ENCODE measurements at regions not wholly inside any gene's neighbourhood (a gene's known extent, or its start where the extent isn't known, plus 50 kb on each side); places are given as distances from the start of the nearest gene placed in this dataset.

GRCh38 chrX:82658492-82658891, 849.6 kb upstream of the POU3F4 start:
- no peaks in the 10 kb centered on the region for H3K27me3 ChIP-seq
- no peaks in the 10 kb centered on the region for H3K36me3 ChIP-seq
- no peaks in the 10 kb centered on the region for H3K9me3 ChIP-seq
- H3K9ac ChIP-seq (ENCODE audit: low read depth in 2 of 2, low read length in 2 of 2): no peak overlapping the region
- intact Hi-C loops (cut with DNase I): no loop called here
- no peak for TF ChIP-seq CTCF (IDR thresholded peaks at IDR 0.05)
- no peaks in the 10 kb centered on the region for H3K4me1 ChIP-seq
- H3K27ac ChIP-seq: no peak overlapping the region
- no peak overlapping the region for H3K4me3 ChIP-seq
- no peak for DNase-seq

GRCh38 chrX:82666355-82666754, 841.7 kb upstream of the POU3F4 start:
- intact Hi-C loops (cut with DNase I): no loop called here

GRCh38 chrX:82675104-82675503, 833.0 kb upstream of the POU3F4 start:
- TF ChIP-seq CTCF (IDR thresholded peaks at IDR 0.05): no peak
- DNase-seq: no peak
- no peaks in the 10 kb centered on the region for H3K4me1 ChIP-seq

More at GRCh38 chrX:82666355-82666754, 841.7 kb upstream of the POU3F4 start:
- Histone ChIP-seq H3K9me3 (no peaks in the 10 kb centered on the region), H3K9ac (ENCODE audit: low read depth in 2 of 2, low read length in 2 of 2) (no peak overlapping the region), H3K36me3 (no peaks in the 10 kb centered on the region), H3K27ac (no peak overlapping the region), H3K4me3 (no peak overlapping the region), H3K27me3 (no peaks in the 10 kb centered on the region), H3K4me1 (no peaks in the 10 kb centered on the region)
- no peak for TF ChIP-seq CTCF (IDR thresholded peaks at IDR 0.05)
- DNase-seq: no peak

GRCh38 chrX:82676386-82676785, 831.7 kb upstream of the POU3F4 start:
- Histone ChIP-seq H3K9me3 (no peaks in the 10 kb centered on the region), H3K27me3 (no peaks in the 10 kb centered on the region), H3K27ac (no peak overlapping the region), H3K4me3 (no peak overlapping the region), H3K9ac (ENCODE audit: low read depth in 2 of 2, low read length in 2 of 2) (no peak overlapping the region), H3K4me1 (no peaks in the 10 kb centered on the region), H3K36me3 (no peaks in the 10 kb centered on the region)
- DNase-seq: no peak
- intact Hi-C loops (cut with DNase I): no loop called here
- no peak for TF ChIP-seq CTCF (IDR thresholded peaks at IDR 0.05)

More at GRCh38 chrX:82675104-82675503, 833.0 kb upstream of the POU3F4 start:
- no peaks in the 10 kb centered on the region for H3K36me3 ChIP-seq
- H3K9ac ChIP-seq (ENCODE audit: low read depth in 2 of 2, low read length in 2 of 2): no peak overlapping the region
- H3K4me3 ChIP-seq: no peak overlapping the region
- no peak overlapping the region for H3K27ac ChIP-seq
- no peaks in the 10 kb centered on the region for H3K27me3 ChIP-seq
- no peaks in the 10 kb centered on the region for H3K9me3 ChIP-seq
- intact Hi-C loops (cut with DNase I): no loop called here

- H3K9me3 ChIP-seq: no peaks in the 10 kb centered on the region
- H3K4me1 ChIP-seq: no peaks in the 10 kb centered on the region
- no peaks in the 10 kb centered on the region for H3K36me3 ChIP-seq
- no peak for DNase-seq
- H3K9ac ChIP-seq (ENCODE audit: low read depth in 2 of 2, low read length in 2 of 2): no peak overlapping the region
- no peak overlapping the region for H3K4me3 ChIP-seq
- TF ChIP-seq CTCF (IDR thresholded peaks at IDR 0.05): no peak
- intact Hi-C loops (cut with DNase I): no loop called here
- no peak overlapping the region for H3K27ac ChIP-seq
- H3K27me3 ChIP-seq: no peaks in the 10 kb centered on the region
Measured at GRCh38 chrX:82677286-82677685, 830.8 kb upstream of the POU3F4 start.

GRCh38 chrX:82692991-82693390, 815.1 kb upstream of the POU3F4 start:
- Histone ChIP-seq H3K9ac (ENCODE audit: low read depth in 2 of 2, low read length in 2 of 2) (no peak overlapping the region), H3K4me3 (no peak overlapping the region), H3K27ac (no peak overlapping the region), H3K9me3 (no peaks in the 10 kb centered on the region), H3K4me1 (no peaks in the 10 kb centered on the region), H3K27me3 (no peaks in the 10 kb centered on the region), H3K36me3 (no peaks in the 10 kb centered on the region)
- intact Hi-C loops (cut with DNase I): no loop called here
- no peak for DNase-seq
- no peak for TF ChIP-seq CTCF (IDR thresholded peaks at IDR 0.05)

Data from colonic mucosa (tissue), 4 donors.